Left ventricle myocardium inferior (tissue), 1 donor: ENCODE measurements at regions not wholly inside any gene's neighbourhood (a gene's known extent, or its start where the extent isn't known, plus 50 kb on each side); places are given as distances from the start of the nearest gene placed in this dataset.

Experiments
- DNase-seq: peaks from one replicate; pipeline ENCODE4 v3.0.0-alpha.2; 2020
- H3K27ac ChIP-seq: fragments of 200-600 bp; replicated peaks from 2 replicates; pipeline ENCODE4 v1.8.0; 2021
- H3K27me3 ChIP-seq: fragments of 200-600 bp; 2 replicates; pipeline ENCODE4 v1.8.0; 2021; ENCODE audit warnings: low read depth
- H3K36me3 ChIP-seq: fragments of 200-600 bp; 2 replicates; pipeline ENCODE4 v1.8.0; 2021
- H3K4me1 ChIP-seq: fragments of 200-600 bp; 2 replicates; pipeline ENCODE4 v1.8.0; 2021
- H3K4me3 ChIP-seq: fragments of 200-600 bp; 2 replicates; pipeline ENCODE4 v1.8.0; 2021; ENCODE audit warnings: mild to moderate bottlenecking, moderate library complexity
- H3K9me3 ChIP-seq: fragments of 200-600 bp; replicated peaks from 2 replicates; pipeline ENCODE4 v1.8.0; 2021
- intact Hi-C: fragments of 100-400 bp; cut with micrococcal nuclease; formaldehyde crosslinking; loops from one replicate; pipeline ENCODE4 v1.11.0; 2022
- TF ChIP-seq, protein P1 (sequence below): fragments of 200-600 bp; IDR thresholded peaks from 2 replicates; pipeline ENCODE4 v1.8.0; 2021; ENCODE audit warnings: antibody characterized with exemption, mild to moderate bottlenecking, borderline replicate concordance
- donor health status: DM: no; HTN: yes; CAD: no; lungs with severe emphysema.

DNA sequence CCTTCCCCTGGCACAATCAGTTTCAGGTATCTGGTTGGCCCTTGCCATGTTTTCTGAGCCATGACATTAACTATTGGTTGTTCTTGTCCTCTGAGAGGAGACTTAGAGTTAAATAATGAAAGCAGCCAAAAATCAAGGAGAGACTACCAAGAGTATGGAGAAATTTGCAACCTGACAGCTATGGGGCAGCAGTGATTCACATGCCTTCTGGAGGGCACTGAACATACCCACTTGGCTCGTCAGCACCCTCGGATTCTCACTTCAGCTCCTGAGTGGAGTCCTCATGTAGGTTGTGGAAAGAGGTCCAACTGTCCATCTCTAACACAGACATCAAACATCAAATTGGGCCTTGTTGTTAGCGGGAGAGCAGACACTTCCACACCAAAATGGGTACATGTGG is 265.6 kb downstream of the EBLN2 start:
- no peak for DNase-seq
- H3K27me3 ChIP-seq = no peaks in the 10 kb centered on the region
- no peaks in the 10 kb centered on the region for H3K36me3 ChIP-seq
- no peak overlapping the region for H3K4me3 ChIP-seq
- intact Hi-C loops = no loop called here
- TF ChIP-seq, protein P1, sequence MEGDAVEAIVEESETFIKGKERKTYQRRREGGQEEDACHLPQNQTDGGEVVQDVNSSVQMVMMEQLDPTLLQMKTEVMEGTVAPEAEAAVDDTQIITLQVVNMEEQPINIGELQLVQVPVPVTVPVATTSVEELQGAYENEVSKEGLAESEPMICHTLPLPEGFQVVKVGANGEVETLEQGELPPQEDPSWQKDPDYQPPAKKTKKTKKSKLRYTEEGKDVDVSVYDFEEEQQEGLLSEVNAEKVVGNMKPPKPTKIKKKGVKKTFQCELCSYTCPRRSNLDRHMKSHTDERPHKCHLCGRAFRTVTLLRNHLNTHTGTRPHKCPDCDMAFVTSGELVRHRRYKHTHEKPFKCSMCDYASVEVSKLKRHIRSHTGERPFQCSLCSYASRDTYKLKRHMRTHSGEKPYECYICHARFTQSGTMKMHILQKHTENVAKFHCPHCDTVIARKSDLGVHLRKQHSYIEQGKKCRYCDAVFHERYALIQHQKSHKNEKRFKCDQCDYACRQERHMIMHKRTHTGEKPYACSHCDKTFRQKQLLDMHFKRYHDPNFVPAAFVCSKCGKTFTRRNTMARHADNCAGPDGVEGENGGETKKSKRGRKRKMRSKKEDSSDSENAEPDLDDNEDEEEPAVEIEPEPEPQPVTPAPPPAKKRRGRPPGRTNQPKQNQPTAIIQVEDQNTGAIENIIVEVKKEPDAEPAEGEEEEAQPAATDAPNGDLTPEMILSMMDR = peak; percentile 28
- peaks cover 4% of the 10 kb centered on the region for H3K4me1 ChIP-seq
- H3K9me3 ChIP-seq = peaks cover 12% of the 10 kb centered on the region
- no peak overlapping the region for H3K27ac ChIP-seq
